Glutamatergic neuron (in vitro differentiated cells): ENCODE measurements at regions not wholly inside any gene's neighbourhood (a gene's known extent, or its start where the extent isn't known, plus 50 kb on each side); places are given as distances from the start of the nearest gene placed in this dataset.

Experiments
- DNase-seq: peaks from one replicate; pipeline ENCODE4 v3.0.0; 2022
- H3K27ac Mint-ChIP-seq: one replicate; pipeline ENCODE4 v1.8.0; 2020; ENCODE audit warnings: mild to moderate bottlenecking, mixed read lengths, inconsistent platforms; ENCODE audit not compliant: unreplicated experiment
- H3K27me3 Mint-ChIP-seq: one replicate; pipeline ENCODE4 v1.8.0; 2020; ENCODE audit warnings: mild to moderate bottlenecking, moderate library complexity, mixed read lengths, inconsistent platforms; ENCODE audit not compliant: unreplicated experiment
- H3K36me3 Mint-ChIP-seq: one replicate; pipeline ENCODE4 v1.8.0; 2020; ENCODE audit warnings: mild to moderate bottlenecking, mixed read lengths, inconsistent platforms; ENCODE audit not compliant: unreplicated experiment
- H3K4me1 Mint-ChIP-seq: one replicate; pipeline ENCODE4 v1.8.0; 2020; ENCODE audit warnings: mild to moderate bottlenecking, low read depth, mixed read lengths, inconsistent platforms; ENCODE audit not compliant: unreplicated experiment
- H3K4me3 Mint-ChIP-seq: one replicate; pipeline ENCODE4 v1.8.0; 2020; ENCODE audit warnings: mild to moderate bottlenecking, mixed read lengths, inconsistent platforms; ENCODE audit not compliant: unreplicated experiment
- H3K9me3 Mint-ChIP-seq: one replicate; pipeline ENCODE4 v1.8.0; 2020; ENCODE audit warnings: mild to moderate bottlenecking, moderate library complexity, mixed read lengths, inconsistent platforms; ENCODE audit not compliant: unreplicated experiment
- CTCF ChIP-seq: fragments of 200-600 bp; sonication (generic); IDR thresholded peaks from one replicate; pipeline ENCODE4 v1.5.0; 2021; ENCODE audit not compliant: partially characterized antibody, unreplicated experiment

DNA sequence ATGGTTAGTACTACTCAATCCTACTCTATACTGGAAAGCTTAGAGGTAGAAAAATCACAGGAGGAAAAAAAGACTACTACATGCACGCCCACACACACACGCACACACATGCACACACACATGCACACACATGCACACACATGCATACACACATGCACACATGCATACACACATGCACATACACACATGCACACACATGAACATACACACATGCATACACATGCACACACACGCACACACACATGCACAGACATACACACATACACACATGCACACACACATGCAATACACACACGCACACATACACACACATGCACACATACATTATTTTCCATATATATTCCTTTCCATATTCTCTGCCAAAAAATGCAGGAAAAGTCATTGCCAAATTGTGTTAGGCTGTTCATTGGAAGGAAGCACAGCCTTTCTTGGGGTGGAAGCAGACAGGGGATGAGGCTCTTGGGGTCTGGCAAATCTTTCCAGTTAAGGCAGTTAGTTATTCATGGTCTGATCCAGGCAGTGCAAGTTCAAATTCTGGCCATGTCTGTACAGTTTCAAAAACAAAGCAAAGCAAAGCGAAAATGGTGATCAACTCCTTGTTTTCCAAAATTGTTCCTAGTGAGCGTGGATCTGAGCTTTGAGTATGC, 187.9 kb upstream of the EGFLAM start:
- Mint-ChIP-seq H3K27ac (no peak overlapping the region), H3K9me3 (peaks cover 2% of the 10 kb centered on the region), H3K36me3 (no peaks in the 10 kb centered on the region), H3K4me1 (no peaks in the 10 kb centered on the region), H3K27me3 (peaks cover 2% of the 10 kb centered on the region), H3K4me3 (no peak overlapping the region)
- no peak for TF ChIP-seq CTCF
- DNase-seq, result no peak

GRCh38 chr5:38069360-38069759, 189.0 kb upstream of the EGFLAM start:
- no peak for DNase-seq
- Mint-ChIP-seq H3K4me1 (no peaks in the 10 kb centered on the region), H3K4me3 (no peak overlapping the region), H3K27me3 (peaks cover 2% of the 10 kb centered on the region), H3K27ac (no peak overlapping the region), H3K9me3 (peaks cover 2% of the 10 kb centered on the region), H3K36me3 (no peaks in the 10 kb centered on the region)
- no peak for TF ChIP-seq CTCF

DNA sequence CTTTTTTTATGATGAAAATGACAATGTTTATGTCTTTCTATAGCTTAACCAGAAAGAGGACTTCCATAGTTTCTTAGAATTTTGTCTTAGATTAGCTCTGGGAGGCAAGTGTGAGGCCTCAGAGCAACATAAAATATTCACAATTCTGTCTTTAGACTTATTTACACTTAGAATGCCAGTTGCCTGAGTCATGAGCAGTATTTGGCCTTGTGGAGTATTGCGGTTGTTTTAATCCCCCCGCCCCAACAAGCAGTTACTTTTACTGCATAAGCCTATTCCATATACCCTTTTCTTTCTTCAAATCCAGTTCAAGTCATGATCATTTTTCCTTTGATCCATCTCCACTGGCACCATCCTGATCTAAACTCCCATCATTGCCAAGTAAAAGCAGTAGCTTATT, 198.0 kb upstream of the EGFLAM start:
- no peak overlapping the region for H3K27ac Mint-ChIP-seq
- no peaks in the 10 kb centered on the region for H3K36me3 Mint-ChIP-seq
- no peak for DNase-seq
- no peaks in the 10 kb centered on the region for H3K4me1 Mint-ChIP-seq
- H3K27me3 Mint-ChIP-seq, result peaks cover 2% of the 10 kb centered on the region
- H3K4me3 Mint-ChIP-seq, result no peak overlapping the region
- no peak for TF ChIP-seq CTCF
- peaks cover 2% of the 10 kb centered on the region for H3K9me3 Mint-ChIP-seq

DNA sequence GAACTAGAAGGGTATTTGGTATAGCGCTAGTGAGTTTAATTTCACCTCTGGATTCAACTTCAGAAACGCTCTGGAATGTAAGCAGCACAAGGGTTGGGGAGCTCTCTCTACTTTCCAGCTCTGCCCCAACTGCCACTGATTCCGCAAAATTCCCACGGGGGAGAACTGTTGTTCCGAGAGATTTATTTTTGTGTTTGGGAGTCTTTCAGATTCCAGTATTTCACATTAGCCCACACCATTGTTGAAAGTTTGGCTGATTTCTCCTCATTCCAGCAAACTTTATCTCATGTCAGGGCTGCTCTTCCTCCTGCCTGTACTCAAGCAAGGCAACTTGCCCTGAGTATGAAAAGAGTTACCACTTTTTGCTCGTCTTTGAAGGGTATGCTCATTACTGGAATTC, 198.5 kb upstream of the EGFLAM start:
- Mint-ChIP-seq H3K27ac (no peak overlapping the region), H3K27me3 (peaks cover 2% of the 10 kb centered on the region), H3K4me1 (no peaks in the 10 kb centered on the region), H3K4me3 (no peak overlapping the region), H3K9me3 (peaks cover 2% of the 10 kb centered on the region), H3K36me3 (no peaks in the 10 kb centered on the region)
- DNase-seq, result no peak
- no peak for TF ChIP-seq CTCF

DNA sequence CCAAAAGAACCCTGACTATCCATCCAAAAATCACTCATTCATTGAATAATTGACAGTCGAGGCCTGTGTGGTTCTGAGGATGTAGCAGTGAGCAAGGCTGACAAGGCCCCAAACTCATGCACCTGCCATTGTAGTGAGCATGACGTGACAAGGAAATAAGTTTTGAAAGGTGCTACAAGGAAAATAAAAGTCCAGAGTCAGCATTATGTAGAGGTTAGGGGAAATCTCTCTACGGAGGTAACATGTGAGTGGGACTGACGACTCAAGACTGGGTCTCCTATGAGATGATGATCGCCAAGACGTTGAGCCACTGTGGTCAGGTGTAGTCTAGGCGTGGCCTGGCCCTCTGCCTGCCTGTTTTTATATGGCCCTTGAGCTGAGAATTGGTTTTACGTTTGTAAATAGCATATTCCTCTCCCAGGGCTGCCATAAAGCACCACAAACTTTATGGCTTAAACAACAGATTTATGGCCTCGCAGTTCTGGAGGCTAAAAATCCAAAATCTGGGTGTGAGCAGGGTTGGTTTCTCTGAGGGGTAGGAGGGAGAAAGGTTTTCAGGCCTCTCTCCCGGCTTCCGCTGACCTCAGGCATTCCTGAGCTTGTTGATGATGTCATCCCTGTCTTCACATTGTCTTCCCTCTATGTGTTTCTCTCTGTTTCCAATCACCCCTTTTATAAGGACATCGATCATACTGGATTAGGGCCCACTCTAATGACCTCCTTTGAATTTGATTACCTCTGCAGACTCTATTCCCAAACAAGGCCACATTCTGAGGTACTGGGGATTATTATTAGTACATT, 206.4 kb upstream of the EGFLAM start:
- Mint-ChIP-seq H3K4me1 (no peaks in the 10 kb centered on the region), H3K36me3 (no peaks in the 10 kb centered on the region), H3K9me3 (no peaks in the 10 kb centered on the region), H3K27me3 (peaks cover 2% of the 10 kb centered on the region), H3K27ac (no peak overlapping the region), H3K4me3 (no peak overlapping the region)
- TF ChIP-seq CTCF, result no peak
- no peak for DNase-seq
